ENCODE measurements at regions not wholly inside any gene's neighbourhood (a gene's known extent, or its start where the extent isn't known, plus 50 kb on each side); places are given as distances from the start of the nearest gene placed in this dataset.

DNA sequence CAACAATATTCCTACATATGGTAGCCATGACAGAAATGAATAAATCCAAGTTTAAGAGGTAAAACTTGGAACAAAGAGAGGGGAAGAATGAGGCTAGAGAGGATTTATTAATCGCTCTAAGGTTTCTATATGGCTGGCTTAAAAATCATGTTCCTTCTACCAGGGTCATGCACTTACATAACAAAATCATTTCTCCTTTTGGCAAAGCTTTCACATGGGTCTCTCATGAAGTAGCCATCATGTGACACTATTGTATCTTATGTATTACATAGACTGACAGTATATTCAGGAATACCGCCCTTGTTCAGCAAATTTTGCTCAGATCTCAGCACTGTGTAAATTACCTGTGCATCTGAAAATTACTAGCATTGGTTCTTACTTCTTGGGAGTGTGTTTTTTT, 1554.5 kb upstream of the SLC39A10 start:
- Histone ChIP-seq H3K9me2 (ENCODE audit: insufficient read depth, low read length) (no peaks in the 10 kb centered on the region), H3K4me2 (ENCODE audit: low read length) (no peak overlapping the region), H2AFZ (ENCODE audit: low read length) (no peak overlapping the region), H3K36me3 (ENCODE audit: insufficient read depth, low read length) (no peaks in the 10 kb centered on the region), H3K4me1 (ENCODE audit: insufficient read depth, low read length, poor library complexity, severe bottlenecking) (peaks cover 57% of the 10 kb centered on the region), H4K20me1 (ENCODE audit: insufficient read depth, low read length) (no peaks in the 10 kb centered on the region), H3K4me3 (ENCODE audit: low read depth, low read length, poor library complexity, severe bottlenecking) (no peak overlapping the region), H3K27ac (ENCODE audit: low read depth, low read length, poor library complexity, severe bottlenecking) (no peak overlapping the region), H3K79me2 (ENCODE audit: insufficient read depth, low read depth, low read length) (no peaks in the 10 kb centered on the region), H3K9me3 (ENCODE audit: low read length) (no peaks in the 10 kb centered on the region)
- TF ChIP-seq EZH2phosphoT487 (IDR thresholded peaks at IDR 0.05; ENCODE audit: borderline replicate concordance, low read depth, low read length): no peak
- TF ChIP-seq, protein P1, sequence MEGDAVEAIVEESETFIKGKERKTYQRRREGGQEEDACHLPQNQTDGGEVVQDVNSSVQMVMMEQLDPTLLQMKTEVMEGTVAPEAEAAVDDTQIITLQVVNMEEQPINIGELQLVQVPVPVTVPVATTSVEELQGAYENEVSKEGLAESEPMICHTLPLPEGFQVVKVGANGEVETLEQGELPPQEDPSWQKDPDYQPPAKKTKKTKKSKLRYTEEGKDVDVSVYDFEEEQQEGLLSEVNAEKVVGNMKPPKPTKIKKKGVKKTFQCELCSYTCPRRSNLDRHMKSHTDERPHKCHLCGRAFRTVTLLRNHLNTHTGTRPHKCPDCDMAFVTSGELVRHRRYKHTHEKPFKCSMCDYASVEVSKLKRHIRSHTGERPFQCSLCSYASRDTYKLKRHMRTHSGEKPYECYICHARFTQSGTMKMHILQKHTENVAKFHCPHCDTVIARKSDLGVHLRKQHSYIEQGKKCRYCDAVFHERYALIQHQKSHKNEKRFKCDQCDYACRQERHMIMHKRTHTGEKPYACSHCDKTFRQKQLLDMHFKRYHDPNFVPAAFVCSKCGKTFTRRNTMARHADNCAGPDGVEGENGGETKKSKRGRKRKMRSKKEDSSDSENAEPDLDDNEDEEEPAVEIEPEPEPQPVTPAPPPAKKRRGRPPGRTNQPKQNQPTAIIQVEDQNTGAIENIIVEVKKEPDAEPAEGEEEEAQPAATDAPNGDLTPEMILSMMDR (conservative IDR thresholded peaks at IDR 0.05; ENCODE audit: low read length): no peak
- ChIA-PET POLR2A (interaction anchor here (0.7 to 1.5 kb wide), 3 partner anchors 13 to 23 kb away, joined by 3 to 4 read pairs (median 4); no protein-coding TSS in a partner anchor), CTCF (ENCODE audit: unreplicated experiment) (no interaction called here)
- DNase-seq (ENCODE audit: low spot score): no peak
- intact Hi-C loops (cut with micrococcal nuclease; ENCODE audit: unreplicated experiment): loop anchor here (5.0 kb wide), 1 partner anchor 1460 kb away; no protein-coding TSS in a partner anchor
- no TSS peak for BruUV-seq (replicated peaks)

DNA sequence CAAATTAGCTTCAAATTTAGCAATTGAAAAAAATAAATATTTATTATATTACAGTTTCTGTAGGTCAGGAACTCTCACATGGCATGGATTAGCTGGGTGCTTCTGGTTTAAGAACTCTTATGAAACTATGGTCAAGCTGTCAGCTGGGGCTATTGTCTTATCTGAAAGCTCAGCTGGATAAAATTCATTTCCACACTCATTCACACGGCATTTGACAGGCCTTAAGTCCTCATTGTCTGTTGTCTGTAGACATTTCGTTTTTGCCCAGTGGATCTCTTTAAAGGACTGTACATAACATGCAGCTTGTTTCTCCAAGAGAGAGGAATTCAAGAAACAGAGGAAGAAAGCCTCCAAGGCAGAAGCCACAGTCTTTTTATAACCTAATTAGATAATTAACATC, 1556.8 kb upstream of the SLC39A10 start:
- Histone ChIP-seq H3K4me1 (ENCODE audit: insufficient read depth, low read length, poor library complexity, severe bottlenecking) (peaks cover 48% of the 10 kb centered on the region), H2AFZ (ENCODE audit: low read length) (peak overlapping the region; percentile 42; the same call in 1 of the 2 replicates), H3K27ac (ENCODE audit: low read depth, low read length, poor library complexity, severe bottlenecking) (no peak overlapping the region), H3K4me2 (ENCODE audit: low read length) (no peak overlapping the region), H4K20me1 (ENCODE audit: insufficient read depth, low read length) (no peaks in the 10 kb centered on the region), H3K79me2 (ENCODE audit: insufficient read depth, low read depth, low read length) (no peaks in the 10 kb centered on the region), H3K4me3 (ENCODE audit: low read depth, low read length, poor library complexity, severe bottlenecking) (no peak overlapping the region), H3K36me3 (ENCODE audit: insufficient read depth, low read length) (no peaks in the 10 kb centered on the region), H3K9me2 (ENCODE audit: insufficient read depth, low read length) (no peaks in the 10 kb centered on the region; the same call in 1 of the 2 replicates), H3K9me3 (ENCODE audit: low read length) (0 out of 2 replicates have a peak, but pooled peaks cover 2% of the 10 kb centered on the region)
- POLR2A ChIA-PET: interaction anchor here (0.7 to 0.8 kb wide), 2 partner anchors 13 to 44 kb away, joined by 3 read pairs; no protein-coding TSS in a partner anchor
- TF ChIP-seq, protein P1 (conservative IDR thresholded peaks at IDR 0.05; ENCODE audit: low read length): no peak
- TF ChIP-seq EZH2phosphoT487 (IDR thresholded peaks at IDR 0.05; ENCODE audit: borderline replicate concordance, low read depth, low read length): no peak
- CTCF ChIA-PET (ENCODE audit: unreplicated experiment): no interaction called here
- intact Hi-C loops (cut with micrococcal nuclease; ENCODE audit: unreplicated experiment): loop anchor here (5.0 kb wide), 1 partner anchor 1462 kb away; no protein-coding TSS in a partner anchor
- BruUV-seq (replicated peaks): no TSS peak
- no peak for DNase-seq (ENCODE audit: low spot score)

DNA sequence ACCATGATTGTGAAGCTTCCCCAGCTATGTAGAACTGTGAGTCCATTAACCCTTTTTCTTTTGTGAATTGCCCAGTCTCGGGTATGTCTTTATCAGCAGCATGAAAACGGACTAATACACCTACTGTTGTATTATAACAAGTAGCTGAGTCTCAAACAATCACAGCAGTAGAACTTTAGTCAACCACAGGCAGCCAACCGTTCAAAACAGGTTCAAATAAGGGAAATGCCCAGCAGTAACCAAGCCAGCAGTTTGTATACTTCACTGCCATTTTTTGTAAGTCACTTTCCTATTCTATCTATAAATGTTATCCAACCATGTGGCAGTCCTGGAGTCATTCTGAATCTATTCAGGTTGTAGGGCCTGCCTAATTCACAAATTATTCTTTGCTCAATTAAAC, 1560.6 kb upstream of the SLC39A10 start:
- no peak for TF ChIP-seq EZH2phosphoT487 (IDR thresholded peaks at IDR 0.05; ENCODE audit: borderline replicate concordance, low read depth, low read length)
- TF ChIP-seq, protein P1 (conservative IDR thresholded peaks at IDR 0.05; ENCODE audit: low read length): no peak
- Histone ChIP-seq H3K4me3 (ENCODE audit: low read depth, low read length, poor library complexity, severe bottlenecking) (no peak overlapping the region), H3K79me2 (ENCODE audit: insufficient read depth, low read depth, low read length) (no peaks in the 10 kb centered on the region), H3K27ac (ENCODE audit: low read depth, low read length, poor library complexity, severe bottlenecking) (no peak overlapping the region), H2AFZ (ENCODE audit: low read length) (peak overlapping the region; percentile 60), H3K9me3 (ENCODE audit: low read length) (0 out of 2 replicates have a peak, but pooled peaks cover 2% of the 10 kb centered on the region), H3K4me1 (ENCODE audit: insufficient read depth, low read length, poor library complexity, severe bottlenecking) (peaks cover 23% of the 10 kb centered on the region), H3K36me3 (ENCODE audit: insufficient read depth, low read length) (no peaks in the 10 kb centered on the region), H3K9me2 (ENCODE audit: insufficient read depth, low read length) (no peaks in the 10 kb centered on the region; the same call in 1 of the 2 replicates), H4K20me1 (ENCODE audit: insufficient read depth, low read length) (no peaks in the 10 kb centered on the region), H3K4me2 (ENCODE audit: low read length) (no peak overlapping the region)
- no peak for DNase-seq (ENCODE audit: low spot score)
- intact Hi-C loops (cut with micrococcal nuclease; ENCODE audit: unreplicated experiment): loop anchor here (10.0 kb wide), 1 partner anchor 1558 kb away; the partner anchor contains the start of gene SLC39A10
- ChIA-PET POLR2A (interaction anchor here (0.6 to 3.8 kb wide), 5 partner anchors 9 to 20 kb away, joined by 3 to 25 read pairs (median 5); no protein-coding TSS in a partner anchor), CTCF (ENCODE audit: unreplicated experiment) (interaction anchor here (3.1 kb wide), 1 partner anchor 8 kb away, joined by 10 read pairs; no protein-coding TSS in a partner anchor)
- BruUV-seq (replicated peaks): no TSS peak
